GM19240 (cell line): ENCODE measurements at regions not wholly inside any gene's neighbourhood (a gene's known extent, or its start where the extent isn't known, plus 50 kb on each side); places are given as distances from the start of the nearest gene placed in this dataset.

ENCODE experiments used
- DNase-seq: peaks from one replicate; pipeline ENCODE4 v3.0.0; 2011; ENCODE audit warnings: low spot score; ENCODE audit not compliant: insufficient read length

DNA sequence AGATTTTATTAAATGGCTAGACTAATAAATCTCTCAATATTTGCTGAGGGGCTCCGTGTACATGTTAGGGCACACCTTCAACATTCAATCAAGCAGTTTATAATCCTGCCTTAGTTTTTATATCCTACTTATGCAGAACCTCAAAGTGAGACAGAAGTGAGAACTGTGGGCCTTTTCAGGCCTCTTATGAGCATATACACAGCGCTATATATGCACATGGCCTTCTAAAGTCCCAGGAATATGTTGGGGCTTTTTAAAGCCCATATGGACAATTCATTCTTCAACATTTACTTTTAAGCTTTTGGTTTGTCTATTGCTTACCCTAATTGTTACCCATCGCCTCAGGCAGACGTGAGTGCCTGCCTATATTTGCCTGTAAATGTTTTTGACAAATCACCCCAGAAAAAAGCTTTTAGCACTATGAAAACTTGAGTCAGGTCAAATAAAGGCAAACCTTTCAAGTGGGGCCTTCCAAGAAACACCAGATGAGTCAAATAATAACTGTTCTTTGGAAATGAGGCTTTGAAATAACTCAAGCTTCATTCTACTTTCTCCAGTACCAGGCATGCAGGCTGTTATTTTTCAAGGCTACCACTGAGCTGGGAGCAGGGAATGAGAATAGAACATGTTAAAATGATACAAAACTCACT, 58.2 kb downstream of the ESM1 start:
- DNase-seq, result no peak

- no peak for DNase-seq
Measured at GRCh38 chr5:54924487-54924886, 60.9 kb downstream of the ESM1 start.

GRCh38 chr5:54917323-54917722, 68.1 kb downstream of the ESM1 start:
- DNase-seq, result no peak

DNA sequence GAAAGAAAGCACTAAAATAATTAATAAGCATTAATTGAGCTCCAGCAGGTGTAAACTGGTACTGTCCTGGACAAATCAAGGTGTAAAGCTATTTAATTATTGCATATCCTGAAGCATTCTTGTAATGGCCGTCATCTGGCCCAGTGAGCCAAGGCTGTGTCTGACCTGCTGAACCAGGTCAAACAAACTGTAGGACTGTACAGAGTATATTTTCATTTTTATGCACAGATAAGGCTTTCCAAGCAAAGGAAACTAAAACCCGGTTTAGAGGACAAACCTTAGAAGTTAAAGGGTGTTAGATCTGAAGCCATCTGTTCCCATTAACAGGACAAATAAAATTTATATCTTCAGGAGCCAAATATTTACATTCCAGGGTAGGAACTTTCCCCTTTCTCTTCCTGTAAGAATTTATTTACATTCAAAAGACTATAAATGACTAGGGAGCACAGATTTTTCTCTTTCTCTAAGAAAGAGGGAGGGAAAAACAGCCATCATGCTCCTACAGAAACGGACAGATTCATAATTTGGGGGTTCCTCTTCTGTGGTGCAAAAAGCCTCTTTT, 69.8 kb downstream of the ESM1 start:
- DNase-seq, result no peak

- DNase-seq, result no peak
Measured at GRCh38 chr5:54912021-54912420, 73.4 kb downstream of the ESM1 start.

- DNase-seq, result no peak
Measured at GRCh38 chr5:54909911-54910870, 75.2 kb downstream of the ESM1 start.

- no peak for DNase-seq
Measured at GRCh38 chr5:54908774-54909525, 76.4 kb downstream of the ESM1 start.

DNA sequence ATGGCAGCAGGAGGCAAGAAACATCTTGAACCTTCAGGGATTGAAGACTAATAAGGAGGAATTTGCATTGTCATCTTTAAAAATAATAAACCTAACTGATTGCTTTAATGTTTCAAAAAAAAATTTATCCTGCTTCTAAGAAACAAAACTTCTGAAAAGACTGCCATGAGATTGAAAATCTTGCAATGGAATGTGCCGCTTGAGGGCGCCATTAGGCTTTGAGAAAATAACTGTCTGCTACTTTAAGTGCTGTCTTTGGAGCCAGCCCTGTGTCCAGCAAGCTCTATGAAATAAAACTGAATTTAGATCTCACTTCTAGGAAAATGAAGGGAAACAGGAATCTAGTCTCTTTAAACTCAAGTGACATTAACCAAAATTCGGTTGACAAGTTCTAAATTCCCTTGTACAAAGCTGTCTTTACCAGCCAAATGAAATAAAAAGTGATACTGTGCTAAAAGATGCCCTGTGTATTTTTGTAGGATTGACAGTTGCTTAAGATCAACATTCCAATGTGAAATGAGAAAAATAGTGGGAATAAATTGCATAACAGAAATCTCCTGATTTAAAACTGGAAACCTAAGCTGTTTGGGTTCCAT, 79.4 kb downstream of the ESM1 start:
- no peak for DNase-seq

DNA sequence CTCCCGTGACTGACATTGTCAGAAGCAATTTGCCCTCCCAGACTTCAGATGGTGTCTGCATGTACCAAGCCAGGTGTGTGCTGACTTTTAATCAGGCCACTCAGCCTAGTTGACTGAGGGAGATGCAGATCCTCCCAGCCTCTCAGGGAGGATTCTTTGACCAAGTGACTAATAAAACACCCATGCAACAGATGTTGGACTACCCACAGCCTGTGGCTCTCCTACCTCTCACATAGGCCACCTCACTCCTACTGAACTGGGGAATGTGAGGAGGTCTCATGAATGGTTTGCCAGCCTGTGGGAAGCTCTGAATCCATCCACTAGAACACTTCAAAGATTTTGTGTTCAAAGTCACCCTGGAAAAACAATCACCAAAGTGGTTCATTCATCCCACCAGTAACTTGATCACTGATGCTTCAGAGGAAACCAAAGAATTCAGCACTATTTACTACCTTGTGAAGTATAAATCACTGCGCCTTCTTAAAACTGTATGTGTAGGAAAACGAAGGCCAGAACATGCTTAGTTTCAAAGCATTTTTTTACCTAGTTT, 80.1 kb downstream of the ESM1 start:
- no peak for DNase-seq

DNA sequence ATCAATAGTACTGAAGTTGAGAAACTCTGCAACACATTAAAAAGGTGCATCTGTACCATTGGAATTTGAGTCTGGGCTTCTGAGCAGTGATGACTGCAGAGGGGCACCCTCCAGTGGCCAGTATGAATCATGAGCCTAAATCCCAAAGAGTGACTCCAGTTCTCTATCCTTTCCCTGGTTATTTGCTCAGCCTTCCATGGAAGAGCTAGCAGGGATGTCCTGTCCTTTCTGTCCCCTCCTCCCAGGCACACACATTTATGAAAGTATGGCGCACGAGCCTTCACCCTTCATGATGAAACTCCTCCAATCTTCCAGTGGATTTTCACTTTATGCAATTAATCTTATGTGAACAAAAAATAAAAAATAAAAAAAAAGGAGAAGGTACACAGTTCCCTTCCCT, 81.0 kb downstream of the ESM1 start:
- DNase-seq, result no peak

- DNase-seq, result peak; percentile 13
Measured at GRCh38 chr5:54902791-54903473, 82.5 kb downstream of the ESM1 start.

DNA sequence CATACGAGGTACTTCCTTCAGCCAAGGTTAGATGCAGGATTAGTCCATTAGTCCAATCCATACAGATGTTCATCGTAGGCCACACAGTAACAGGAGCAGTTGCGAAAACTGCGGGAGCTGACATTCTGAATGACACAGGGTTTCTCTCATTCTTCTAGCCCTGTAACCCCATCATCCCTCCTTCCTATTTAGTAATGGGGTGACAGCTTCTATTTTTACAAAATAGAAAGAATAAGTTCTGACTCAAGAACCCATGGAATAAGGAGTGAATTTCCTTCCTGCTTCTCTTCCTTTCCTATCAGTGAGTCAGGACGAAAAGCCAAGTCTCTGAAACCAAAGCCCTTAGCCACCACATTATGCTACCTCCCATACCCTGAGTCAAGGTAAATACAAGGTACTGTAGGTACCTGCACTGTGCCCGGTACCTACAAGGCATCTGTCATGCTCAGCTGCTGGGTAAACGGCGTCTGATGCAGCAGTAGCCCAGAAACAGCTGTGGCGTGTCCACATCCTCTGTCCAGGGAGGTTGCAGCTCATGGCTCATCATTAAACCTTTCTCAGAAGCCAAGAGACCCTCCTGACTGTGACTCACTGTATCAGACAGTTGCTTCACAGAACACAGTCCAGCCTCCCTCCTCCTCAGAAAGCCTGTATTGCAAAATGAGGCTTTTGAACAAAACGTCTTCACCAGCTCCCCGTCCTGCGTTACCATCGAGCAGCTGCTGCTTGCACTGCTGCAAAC, 84.2 kb downstream of the ESM1 start:
- DNase-seq, result no peak

GRCh38 chr5:54897001-54897400, 88.4 kb downstream of the ESM1 start:
- no peak for DNase-seq

DNA sequence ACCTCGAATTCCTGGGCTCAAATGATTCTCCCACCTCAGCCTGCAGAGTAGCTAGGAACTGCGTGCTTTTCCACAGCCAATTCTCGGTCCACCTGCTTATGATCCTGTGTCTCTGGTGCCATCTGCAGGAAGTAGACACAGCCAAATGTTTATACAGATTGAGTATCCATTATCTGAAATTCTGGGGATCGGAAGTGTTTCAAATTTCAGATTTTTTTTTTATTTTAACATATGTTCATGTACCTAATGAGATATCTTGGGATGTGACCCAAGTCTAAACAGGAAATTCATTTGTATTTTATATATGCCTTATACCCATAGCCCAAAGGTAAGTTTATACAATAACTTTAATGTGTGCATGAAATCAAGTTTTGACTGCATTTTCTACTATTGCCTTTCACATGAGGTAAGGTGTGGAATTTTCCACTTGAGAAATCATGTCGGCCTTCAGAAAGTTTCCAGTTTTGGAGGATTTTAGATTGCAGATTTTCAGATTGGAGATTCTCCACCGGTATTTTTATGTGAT, 89.5 kb downstream of the ESM1 start:
- no peak for DNase-seq

- DNase-seq, result no peak
Measured at GRCh38 chr5:54894957-54895815, 90.2 kb downstream of the ESM1 start.

DNA sequence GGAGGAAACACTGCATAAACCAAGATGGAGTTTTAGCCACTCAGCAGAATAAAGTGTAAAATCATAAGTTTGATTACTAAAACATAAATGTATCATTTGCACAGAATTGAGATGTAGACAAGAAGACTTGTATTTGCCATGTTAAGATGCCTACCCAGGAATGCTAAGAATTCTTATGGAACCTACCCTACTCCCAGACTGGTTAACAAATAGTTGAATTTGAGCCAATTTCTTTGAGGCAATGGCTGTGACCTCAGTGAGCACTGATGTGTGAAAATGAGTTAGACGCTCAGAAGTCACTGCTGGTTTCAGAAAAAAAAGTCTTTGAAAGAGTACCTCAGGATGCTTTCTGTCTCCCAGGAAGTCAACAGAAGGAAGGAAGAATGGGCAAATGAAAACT, 95.6 kb downstream of the ESM1 start:
- DNase-seq, result no peak

DNA sequence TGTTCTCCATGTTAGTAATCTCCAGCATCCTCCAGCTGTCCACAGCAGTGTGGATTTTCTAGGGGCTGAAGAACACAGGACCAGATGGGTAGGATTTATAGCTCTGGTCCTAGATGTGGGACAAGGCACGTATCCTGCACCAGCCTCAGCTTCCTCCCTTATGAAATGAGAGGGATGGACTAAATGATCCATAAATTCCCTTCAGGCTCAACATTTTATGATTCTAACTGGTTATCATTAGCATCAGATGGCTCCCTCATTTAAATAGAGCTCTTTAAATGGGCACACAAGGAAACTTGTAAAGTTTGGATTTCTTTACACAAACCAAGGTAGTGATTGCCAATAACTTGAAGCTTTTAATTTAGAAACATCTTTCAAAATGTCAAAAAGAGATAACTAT, 97.7 kb downstream of the ESM1 start:
- no peak for DNase-seq

- DNase-seq, result no peak
Measured at GRCh38 chr5:54886866-54887265, 98.5 kb downstream of the ESM1 start.

DNA sequence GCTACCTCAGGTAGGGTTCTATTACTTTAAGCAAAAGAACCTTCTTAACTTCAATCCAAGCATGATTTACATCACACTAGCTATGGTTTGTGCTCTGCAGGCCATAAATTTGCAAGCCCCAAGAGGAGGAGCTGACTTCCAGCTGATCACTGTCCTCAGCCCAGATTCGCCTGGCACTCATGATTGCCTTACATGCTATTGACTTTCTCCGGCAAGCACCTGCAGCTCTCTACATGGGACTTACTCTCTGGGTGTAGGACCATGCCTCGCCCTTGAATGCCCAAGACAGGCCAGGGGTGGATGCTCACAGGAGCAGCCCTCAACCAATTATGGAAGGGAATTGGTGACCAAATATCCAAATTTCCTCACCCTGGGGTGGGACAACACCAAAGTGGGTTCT, 99.8 kb downstream of the ESM1 start:
- no peak for DNase-seq
